ENCODE measurements at regions not wholly inside any gene's neighbourhood (a gene's known extent, or its start where the extent isn't known, plus 50 kb on each side); places are given as distances from the start of the nearest gene placed in this dataset.
"Not testable (repeated sequence)": the region's sequence is repeated elsewhere in the genome, so short reads cannot be mapped to it uniquely, and the experiment has no call there.

- DNase-seq (ENCODE audit: low spot score): no peak
Observed at GRCh38 chr7:121620953-121621606, 225.0 kb upstream of the FAM3C start.

GRCh38 chr7:121620206-121620605 is 224.1 kb upstream of the FAM3C start:
- DNase-seq (ENCODE audit: low spot score): no peak

- DNase-seq (ENCODE audit: low spot score): no peak
Observed at GRCh38 chr7:121618182-121618581, 222.1 kb upstream of the FAM3C start.

- DNase-seq (ENCODE audit: low spot score): no peak
Observed at GRCh38 chr7:121610243-121610642, 214.1 kb upstream of the FAM3C start.

GRCh38 chr7:121609208-121609607 is 213.1 kb upstream of the FAM3C start:
- no peak for DNase-seq (ENCODE audit: low spot score)

GRCh38 chr7:121608785-121609184 is 212.7 kb upstream of the FAM3C start:
- no peak for DNase-seq (ENCODE audit: low spot score)

- DNase-seq (ENCODE audit: low spot score): not testable (repeated sequence)
Observed at GRCh38 chr7:121608183-121608582, 212.1 kb upstream of the FAM3C start.

- DNase-seq (ENCODE audit: low spot score): no peak
Observed at GRCh38 chr7:121605317-121605680, 209.2 kb upstream of the FAM3C start.

- no peak for DNase-seq (ENCODE audit: low spot score)
Observed at GRCh38 chr7:121604627-121605316, 208.7 kb upstream of the FAM3C start.

- DNase-seq (ENCODE audit: low spot score): no peak
Observed at GRCh38 chr7:121603886-121604285, 207.8 kb upstream of the FAM3C start.

GRCh38 chr7:121599887-121600286 is 203.8 kb upstream of the FAM3C start:
- DNase-seq (ENCODE audit: low spot score): no peak

GRCh38 chr7:121595758-121596696 is 199.9 kb upstream of the FAM3C start:
- no peak for DNase-seq (ENCODE audit: low spot score)

- DNase-seq (ENCODE audit: low spot score): no peak
Observed at GRCh38 chr7:121591926-121592325, 195.8 kb upstream of the FAM3C start.

GRCh38 chr7:121587435-121587834 is 191.3 kb upstream of the FAM3C start:
- no peak for DNase-seq (ENCODE audit: low spot score)

GRCh38 chr7:121582258-121582657 is 186.2 kb upstream of the FAM3C start:
- no peak for DNase-seq (ENCODE audit: low spot score)

GRCh38 chr7:121579639-121580038 is 183.5 kb upstream of the FAM3C start:
- DNase-seq (ENCODE audit: low spot score): no peak

- peak; percentile 13 for DNase-seq (ENCODE audit: low spot score)
Observed at GRCh38 chr7:121578669-121579068, 182.6 kb upstream of the FAM3C start.

- DNase-seq (ENCODE audit: low spot score): no peak
Observed at GRCh38 chr7:121576148-121576917, 180.2 kb upstream of the FAM3C start.

GRCh38 chr7:121575194-121575765 is 179.2 kb upstream of the FAM3C start:
- DNase-seq (ENCODE audit: low spot score): no peak

- DNase-seq (ENCODE audit: low spot score): no peak
Observed at GRCh38 chr7:121574109-121574508, 178.0 kb upstream of the FAM3C start.

GRCh38 chr7:121572615-121573014 is 176.5 kb upstream of the FAM3C start:
- DNase-seq (ENCODE audit: low spot score): no peak

- no peak for DNase-seq (ENCODE audit: low spot score)
Observed at GRCh38 chr7:121570365-121570764, 174.3 kb upstream of the FAM3C start.
